ENCODE measurements at regions not wholly inside any gene's neighbourhood (a gene's known extent, or its start where the extent isn't known, plus 50 kb on each side); places are given as distances from the start of the nearest gene placed in this dataset.

DNA sequence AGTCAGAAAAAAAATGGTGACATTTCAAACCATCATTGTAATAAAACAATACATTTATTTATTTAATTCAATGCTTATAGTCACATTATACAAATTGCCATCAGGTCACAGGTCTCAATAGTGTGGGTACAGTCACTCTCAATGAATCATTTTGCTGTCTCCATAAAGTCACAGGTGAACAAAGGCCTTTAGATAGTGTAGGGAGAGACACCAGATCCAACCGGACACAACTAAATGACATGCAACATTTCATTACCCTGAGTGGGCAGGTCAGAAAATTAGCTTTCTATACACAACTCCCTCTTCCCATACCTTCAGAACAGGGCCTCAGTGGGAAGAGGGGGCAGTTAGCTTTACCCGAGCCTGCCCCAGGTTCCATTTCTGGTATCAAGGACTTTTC is 63.2 kb downstream of the STYXL2 start:
- Histone ChIP-seq H3K4me1 (ENCODE audit: control insufficient read depth, insufficient read depth, low read length) (no peaks in the 10 kb centered on the region), H3K36me3 (ENCODE audit: control insufficient read depth, insufficient read depth, low read length) (no peaks in the 10 kb centered on the region), H3K27me3 (ENCODE audit: control insufficient read depth, insufficient read depth, low read length) (peaks cover 5% of the 10 kb centered on the region; the same call in 1 of the 2 replicates), H3K4ac (ENCODE audit: low read depth, low read length) (no peak overlapping the region), H4K8ac (ENCODE audit: low read depth in 2 of 2, low read length in 2 of 2) (no peak overlapping the region), H2BK15ac (ENCODE audit: low read depth, low read length) (no peak overlapping the region), H3K4me3 (ENCODE audit: insufficient read depth, low read depth, low read length) (no peak overlapping the region), H4K91ac (ENCODE audit: insufficient read depth, low read depth, low read length) (no peak overlapping the region), H3K14ac (replicated peaks; ENCODE audit: low read depth, low read length) (no peak overlapping the region), H3K9me1 (ENCODE audit: insufficient read depth, low read length) (no peaks in the 10 kb centered on the region), H2BK20ac (ENCODE audit: low read depth, low read length) (no peak overlapping the region), H2BK5ac (ENCODE audit: low read depth, low read length, poor library complexity, severe bottlenecking) (no peak overlapping the region), H3K56ac (ENCODE audit: extremely low read depth, insufficient read depth, low read length) (no peak overlapping the region), H3K79me1 (ENCODE audit: low read depth in 1 of 2, low read length in 2 of 2) (no peaks in the 10 kb centered on the region), H4K20me1 (ENCODE audit: insufficient read depth, low read length) (no peaks in the 10 kb centered on the region), H3K9me3 (ENCODE audit: control insufficient read depth, insufficient read depth, low read length) (no peaks in the 10 kb centered on the region), H3K4me2 (ENCODE audit: low read depth, low read length) (no peak overlapping the region), H4K5ac (ENCODE audit: low read depth, low read length) (no peak overlapping the region), H2AK9ac (replicated peaks; ENCODE audit: low read depth, low read length, poor library complexity) (no peak overlapping the region), H2BK120ac (ENCODE audit: low read depth, low read length) (no peak overlapping the region), H2AFZ (replicated peaks; ENCODE audit: low read length, poor library complexity) (no peak overlapping the region), H3K27ac (ENCODE audit: insufficient read depth, low read length) (no peak overlapping the region), H3K23ac (ENCODE audit: low read depth, low read length) (no peak overlapping the region), H2AK5ac (ENCODE audit: low read depth, low read length) (no peak overlapping the region), H3K18ac (ENCODE audit: low read depth, low read length) (no peak overlapping the region), H3K9ac (ENCODE audit: low read depth, low read length) (no peak overlapping the region)
- ChIA-PET CTCF (no interaction called here), POLR2A (ENCODE audit: unreplicated experiment) (no interaction called here)
- ATAC-seq (ENCODE audit: low read depth) (no peak), DNase-seq (no peak)
- WGBS, 2 experiments (ENCODE audit: extremely low coverage in 2 of 2, insufficient read length in 1 of 2) = no CpG with 5 or more reads among the region's 2 CpGs
- dilution Hi-C loops (cut with HindIII; ENCODE audit: low sequenced_read_pairs, unreplicated experiment) (no loop called here), intact Hi-C loops (cut with micrococcal nuclease) (no loop called here), in situ Hi-C loops (cut with MboI; ENCODE audit: low sequenced_read_pairs) (no loop called here)
- TF ChIP-seq, protein P1, sequence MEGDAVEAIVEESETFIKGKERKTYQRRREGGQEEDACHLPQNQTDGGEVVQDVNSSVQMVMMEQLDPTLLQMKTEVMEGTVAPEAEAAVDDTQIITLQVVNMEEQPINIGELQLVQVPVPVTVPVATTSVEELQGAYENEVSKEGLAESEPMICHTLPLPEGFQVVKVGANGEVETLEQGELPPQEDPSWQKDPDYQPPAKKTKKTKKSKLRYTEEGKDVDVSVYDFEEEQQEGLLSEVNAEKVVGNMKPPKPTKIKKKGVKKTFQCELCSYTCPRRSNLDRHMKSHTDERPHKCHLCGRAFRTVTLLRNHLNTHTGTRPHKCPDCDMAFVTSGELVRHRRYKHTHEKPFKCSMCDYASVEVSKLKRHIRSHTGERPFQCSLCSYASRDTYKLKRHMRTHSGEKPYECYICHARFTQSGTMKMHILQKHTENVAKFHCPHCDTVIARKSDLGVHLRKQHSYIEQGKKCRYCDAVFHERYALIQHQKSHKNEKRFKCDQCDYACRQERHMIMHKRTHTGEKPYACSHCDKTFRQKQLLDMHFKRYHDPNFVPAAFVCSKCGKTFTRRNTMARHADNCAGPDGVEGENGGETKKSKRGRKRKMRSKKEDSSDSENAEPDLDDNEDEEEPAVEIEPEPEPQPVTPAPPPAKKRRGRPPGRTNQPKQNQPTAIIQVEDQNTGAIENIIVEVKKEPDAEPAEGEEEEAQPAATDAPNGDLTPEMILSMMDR (conservative IDR thresholded peaks at IDR 0.05; ENCODE audit: low read depth, low read length) = no peak
- TF ChIP-seq, protein P2, sequence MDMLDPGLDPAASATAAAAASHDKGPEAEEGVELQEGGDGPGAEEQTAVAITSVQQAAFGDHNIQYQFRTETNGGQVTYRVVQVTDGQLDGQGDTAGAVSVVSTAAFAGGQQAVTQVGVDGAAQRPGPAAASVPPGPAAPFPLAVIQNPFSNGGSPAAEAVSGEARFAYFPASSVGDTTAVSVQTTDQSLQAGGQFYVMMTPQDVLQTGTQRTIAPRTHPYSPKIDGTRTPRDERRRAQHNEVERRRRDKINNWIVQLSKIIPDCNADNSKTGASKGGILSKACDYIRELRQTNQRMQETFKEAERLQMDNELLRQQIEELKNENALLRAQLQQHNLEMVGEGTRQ (IDR thresholded peaks at IDR 0.05; ENCODE audit: low read depth, low read length) = no peak
- TF ChIP-seq BHLHE40 (IDR thresholded peaks at IDR 0.05; ENCODE audit: low read depth, low read length) (no peak), MXI1 (IDR thresholded peaks at IDR 0.05; ENCODE audit: borderline replicate concordance, low read depth, low read length) (no peak), CEBPB (IDR thresholded peaks at IDR 0.05; ENCODE audit: low read depth, low read length) (no peak), CHD1 (IDR thresholded peaks at IDR 0.05; ENCODE audit: low read depth, low read length) (no peak), FOS (IDR thresholded peaks at IDR 0.05; ENCODE audit: low read depth, low read length) (no peak), MAFK (IDR thresholded peaks at IDR 0.05; ENCODE audit: low read depth, low read length) (no peak), RAD21 (IDR thresholded peaks at IDR 0.05; ENCODE audit: low read length) (no peak), MAZ (IDR thresholded peaks at IDR 0.05; ENCODE audit: borderline replicate concordance, low read depth, low read length) (no peak), POLR2A (IDR thresholded peaks at IDR 0.05; ENCODE audit: low read depth, low read length) (no peak), RFX5 (IDR thresholded peaks at IDR 0.05; ENCODE audit: low read depth, low read length) (no peak), SMC3 (IDR thresholded peaks at IDR 0.05; ENCODE audit: low read depth, low read length) (no peak), NFE2L2 (IDR thresholded peaks at IDR 0.05; ENCODE audit: low read depth, low read length) (no peak), RCOR1 (IDR thresholded peaks at IDR 0.05; ENCODE audit: insufficient replicate concordance, low read length) (no peak)
- TF ChIP-seq, protein P3, sequence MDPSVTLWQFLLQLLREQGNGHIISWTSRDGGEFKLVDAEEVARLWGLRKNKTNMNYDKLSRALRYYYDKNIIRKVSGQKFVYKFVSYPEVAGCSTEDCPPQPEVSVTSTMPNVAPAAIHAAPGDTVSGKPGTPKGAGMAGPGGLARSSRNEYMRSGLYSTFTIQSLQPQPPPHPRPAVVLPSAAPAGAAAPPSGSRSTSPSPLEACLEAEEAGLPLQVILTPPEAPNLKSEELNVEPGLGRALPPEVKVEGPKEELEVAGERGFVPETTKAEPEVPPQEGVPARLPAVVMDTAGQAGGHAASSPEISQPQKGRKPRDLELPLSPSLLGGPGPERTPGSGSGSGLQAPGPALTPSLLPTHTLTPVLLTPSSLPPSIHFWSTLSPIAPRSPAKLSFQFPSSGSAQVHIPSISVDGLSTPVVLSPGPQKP (IDR thresholded peaks at IDR 0.05; ENCODE audit: borderline replicate concordance, low read depth, low read length) = no peak
- no TSS peak for BruUV-seq (replicated peaks)
